NCI-H2107 treated with DMSO at 0.1 percent for 48 hours (cell line): ENCODE measurements at regions not wholly inside any gene's neighbourhood (a gene's known extent, or its start where the extent isn't known, plus 50 kb on each side); places are given as distances from the start of the nearest gene placed in this dataset.

Experiments
- DNase-seq: peaks from one replicate; lab custom pipeline; 2025; ENCODE audit not compliant: unreplicated experiment; lab: John Stamatoyannopoulos, UW

DNA sequence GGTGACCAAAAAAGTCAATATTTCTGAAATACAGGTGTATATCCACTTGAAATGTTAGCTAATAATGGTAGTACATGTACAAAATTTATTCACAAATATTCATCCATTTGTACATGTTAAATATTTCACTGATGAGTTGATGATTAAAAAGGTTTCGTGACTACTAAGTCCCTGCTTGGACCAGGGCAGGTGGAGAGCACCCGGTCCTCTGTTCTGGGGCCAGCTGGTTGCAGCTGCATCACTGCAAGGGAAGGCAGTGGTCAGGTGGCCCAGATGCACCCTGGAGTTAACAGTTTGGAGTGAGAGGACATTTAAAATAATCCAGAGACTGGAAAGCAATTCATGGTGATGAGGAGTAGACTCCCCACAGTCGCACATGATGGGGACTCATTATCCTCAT lies 141.2 kb downstream of the ZBTB18 start:
- DNase-seq, result no peak

DNA sequence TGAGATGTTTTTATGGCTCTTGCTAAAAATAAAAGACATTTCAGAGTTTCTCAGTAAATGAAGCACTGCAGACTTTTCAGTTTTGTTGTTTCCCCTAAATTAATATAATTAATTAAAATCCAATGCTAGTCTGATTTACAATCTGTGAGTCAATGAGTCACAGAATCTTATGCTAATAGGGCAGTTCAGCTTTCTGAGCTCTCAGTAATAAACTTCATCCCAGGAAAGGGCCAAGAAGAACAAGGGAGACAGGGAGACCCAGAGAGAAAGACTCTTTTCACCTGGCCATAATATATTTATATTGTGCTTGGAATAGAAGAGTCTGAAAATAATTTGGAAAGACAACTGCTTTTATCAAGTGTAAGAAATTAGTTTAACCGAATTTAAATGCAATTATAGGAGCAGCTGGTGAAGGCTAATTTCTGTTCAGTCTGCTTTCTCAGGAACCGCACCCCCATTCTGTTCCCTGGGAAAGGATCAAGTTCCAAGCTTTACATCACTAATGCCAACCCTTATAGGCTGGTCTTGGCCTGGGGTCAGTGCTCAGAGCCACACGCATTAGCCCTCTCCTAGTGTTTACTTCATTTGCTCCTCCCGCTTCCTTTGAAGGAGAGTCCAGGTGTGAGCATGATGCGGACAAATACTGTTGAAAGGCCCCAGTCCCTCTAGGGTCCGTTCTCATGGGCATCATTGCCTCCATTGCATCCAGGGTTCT lies 145.6 kb downstream of the ZBTB18 start:
- no peak for DNase-seq

DNA sequence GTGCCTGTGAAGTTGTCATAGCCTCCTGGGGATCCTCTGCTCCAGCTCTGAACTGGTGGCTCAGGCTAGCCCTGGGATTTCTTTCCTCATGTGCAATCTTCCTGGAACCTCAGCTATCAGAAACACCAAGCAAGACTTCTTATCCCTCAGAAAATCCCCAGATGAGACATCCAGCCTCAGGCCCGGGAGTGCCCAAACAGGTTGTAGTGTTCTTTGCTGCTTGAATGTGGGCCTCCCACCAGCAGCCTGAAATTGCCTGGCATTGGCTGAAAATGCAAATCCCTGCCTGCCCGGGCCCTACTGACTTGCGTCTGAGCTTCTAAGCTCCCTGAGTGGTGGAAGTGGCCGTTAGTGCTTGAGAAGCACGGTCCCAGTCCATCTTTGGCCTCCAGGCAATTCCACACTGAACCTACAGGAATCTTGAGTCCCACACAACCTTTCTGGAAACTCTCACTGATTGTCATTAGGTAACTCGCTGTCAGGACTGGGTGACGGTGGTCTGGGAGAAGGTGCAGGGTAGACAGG lies 146.8 kb downstream of the ZBTB18 start:
- no peak for DNase-seq

DNA sequence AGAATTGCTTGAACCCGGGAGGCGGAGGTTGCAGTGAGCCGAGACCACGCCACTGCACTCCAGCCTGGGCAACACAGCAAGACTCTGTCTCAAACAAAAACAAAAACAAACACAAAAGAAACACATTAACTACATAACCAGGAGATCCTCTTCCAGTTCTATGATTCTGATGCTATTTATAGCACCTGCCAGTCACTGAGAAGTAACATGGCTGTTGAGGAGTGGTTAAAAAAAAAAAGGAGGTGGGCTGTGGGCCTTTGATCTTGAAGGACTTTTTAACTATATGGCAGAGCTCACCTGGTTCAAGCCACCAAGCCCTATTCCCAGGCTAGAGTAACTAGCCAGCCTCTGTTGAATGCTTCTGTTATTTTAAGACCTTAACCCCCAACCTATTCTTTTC lies 148.8 kb downstream of the ZBTB18 start:
- DNase-seq, result no peak

DNA sequence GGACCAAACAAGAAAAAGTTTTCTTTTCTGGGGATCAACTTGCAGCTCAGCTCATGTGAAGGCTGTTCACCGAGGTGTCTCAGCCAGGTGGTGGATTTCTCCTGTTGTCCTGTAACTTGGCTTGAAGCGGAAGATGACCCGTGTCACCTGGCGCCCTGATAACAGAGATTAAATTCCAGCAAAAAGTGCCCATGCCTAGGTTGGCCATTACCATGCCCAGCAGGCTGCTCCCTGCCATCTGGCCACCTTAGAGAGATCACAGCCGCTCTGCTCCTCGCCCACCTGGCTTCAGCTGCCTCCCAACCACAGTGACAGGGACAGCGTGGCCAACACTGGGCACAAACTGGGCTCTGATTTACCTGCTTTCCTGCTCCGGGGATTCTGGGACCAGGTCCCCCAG lies 149.5 kb downstream of the ZBTB18 start:
- DNase-seq, result no peak

DNA sequence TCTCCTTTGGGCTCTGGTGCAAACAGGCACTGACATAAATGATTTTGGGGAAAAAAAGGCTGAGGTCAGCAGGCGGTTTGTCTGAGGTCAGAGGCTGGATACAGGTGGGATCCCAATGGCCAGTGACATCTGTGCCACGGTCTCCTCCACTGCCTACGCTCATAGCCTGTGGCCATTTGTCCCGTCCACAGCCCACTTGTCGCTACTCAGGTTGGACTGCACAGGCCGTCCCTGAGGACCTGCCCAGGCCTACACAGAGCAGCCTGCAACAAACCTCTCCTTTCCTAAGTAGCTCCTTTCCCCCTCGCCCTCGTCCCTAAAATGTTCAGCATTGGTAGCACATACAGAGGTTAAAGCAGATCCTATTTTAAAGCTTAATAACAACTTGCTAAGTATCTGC lies 150.7 kb downstream of the ZBTB18 start:
- DNase-seq, result no peak

DNA sequence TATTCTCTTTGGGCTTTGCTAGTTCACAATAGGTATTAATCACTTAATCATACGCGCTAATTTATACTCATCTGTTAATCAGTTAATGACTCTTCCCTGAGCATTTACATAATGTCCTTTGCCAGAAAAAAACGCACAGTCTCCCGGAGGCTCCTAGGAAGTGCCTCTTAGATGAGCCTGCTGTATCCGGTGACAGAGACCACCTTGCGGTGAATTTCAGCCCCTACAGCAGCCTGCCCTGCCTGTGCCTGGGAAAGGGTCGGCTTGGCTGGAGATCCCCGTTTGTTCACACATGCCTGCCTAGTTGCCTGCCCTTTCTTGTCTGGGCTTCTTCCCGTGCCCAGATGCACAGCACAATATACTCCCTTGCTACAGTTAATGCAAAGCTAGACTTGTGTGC lies 152.9 kb downstream of the ZBTB18 start:
- DNase-seq, result no peak

DNA sequence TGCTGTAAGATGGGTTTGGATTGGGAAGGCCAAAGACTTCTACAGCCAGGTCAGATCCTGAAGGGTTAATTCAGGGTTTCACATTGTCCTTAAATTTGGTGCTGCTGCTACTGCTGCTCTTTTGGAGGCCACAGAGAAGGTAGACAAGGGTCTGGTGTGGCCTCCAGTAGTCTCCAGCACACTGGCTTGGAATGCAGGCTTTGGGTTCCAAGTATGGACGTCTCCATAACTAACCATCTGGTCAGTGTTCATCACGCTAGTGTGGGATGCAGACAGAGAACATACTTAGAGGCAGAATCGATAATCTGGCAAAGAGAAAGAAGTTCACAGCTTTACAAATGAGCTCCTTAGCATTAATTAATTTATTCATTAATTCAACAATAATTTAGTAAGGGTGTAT lies 154.1 kb downstream of the ZBTB18 start:
- no peak for DNase-seq

DNA sequence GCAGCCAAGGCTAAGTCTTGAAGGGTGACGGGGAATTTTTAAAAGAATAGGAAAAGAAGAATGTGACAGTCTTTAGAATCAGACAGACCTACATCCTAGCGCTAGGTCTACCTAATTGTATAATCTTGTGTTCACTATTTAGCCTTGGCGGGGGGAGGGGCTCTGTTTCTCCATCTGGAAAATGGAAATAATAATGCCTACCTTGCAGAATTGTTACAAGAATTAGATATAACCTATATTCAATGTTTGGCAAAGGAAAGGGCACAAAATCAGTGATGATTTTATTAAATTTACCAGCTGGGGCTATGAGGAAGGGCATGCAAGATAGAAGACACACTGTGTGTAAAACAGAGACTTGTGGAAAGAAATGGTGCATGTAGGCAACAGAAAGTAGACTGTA lies 154.8 kb downstream of the ZBTB18 start:
- no peak for DNase-seq

DNA sequence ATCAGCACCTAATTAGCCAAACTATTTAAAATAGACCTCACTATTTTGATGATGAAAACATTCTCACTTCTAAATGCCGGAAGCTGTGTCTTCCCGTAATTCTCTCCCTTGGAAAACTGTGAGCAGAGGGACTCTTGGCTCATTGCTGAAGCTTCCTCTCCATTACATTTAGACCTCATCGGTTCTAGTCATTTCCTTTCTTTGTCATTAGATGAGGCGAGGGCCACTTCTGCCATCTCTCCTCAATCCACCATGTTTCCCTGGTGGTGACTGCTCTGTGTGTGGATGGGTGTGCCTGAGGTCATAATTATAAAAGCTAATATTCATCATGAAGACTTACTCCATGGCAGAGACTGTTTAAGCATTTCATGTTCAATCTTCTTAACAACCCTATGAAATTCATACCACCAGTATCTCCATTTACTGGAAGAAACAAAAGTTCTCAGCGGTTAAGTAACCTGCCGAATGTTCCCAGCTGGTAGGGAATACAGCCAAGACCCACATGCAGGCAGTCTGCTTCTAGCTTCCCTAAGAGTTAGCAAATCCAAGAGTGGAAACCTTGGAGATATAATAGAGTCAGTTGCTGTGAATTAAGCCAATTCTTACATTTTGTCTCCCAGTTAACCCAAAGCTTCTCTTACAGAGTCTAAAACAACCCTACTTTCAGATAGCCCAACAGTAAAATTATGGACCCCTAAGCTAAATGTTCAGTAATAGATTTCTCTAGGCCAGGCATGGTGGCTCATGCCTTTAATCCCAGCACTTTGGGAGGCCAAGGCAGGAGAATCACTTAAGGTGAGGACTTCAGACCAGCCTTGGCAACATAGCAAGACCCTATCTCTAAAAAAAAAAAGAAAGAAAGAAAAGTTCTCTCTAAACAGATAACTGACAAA lies 156.2 kb downstream of the ZBTB18 start:
- no peak for DNase-seq

DNA sequence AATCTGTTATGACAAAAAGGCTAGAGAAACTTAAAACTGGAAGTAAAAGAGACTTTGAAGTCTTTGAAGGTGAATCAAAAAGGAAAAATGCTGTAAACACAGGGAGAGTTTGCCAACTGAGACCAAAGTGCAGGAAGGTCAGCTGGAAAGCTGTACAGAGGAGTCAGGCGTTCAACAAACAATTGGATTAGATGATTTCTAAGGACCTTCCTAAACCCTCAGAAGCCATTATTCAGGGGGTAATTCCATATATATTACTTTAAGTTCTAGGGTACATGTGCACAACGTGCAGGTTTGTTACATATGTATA lies 156.8 kb downstream of the ZBTB18 start:
- DNase-seq, result no peak

DNA sequence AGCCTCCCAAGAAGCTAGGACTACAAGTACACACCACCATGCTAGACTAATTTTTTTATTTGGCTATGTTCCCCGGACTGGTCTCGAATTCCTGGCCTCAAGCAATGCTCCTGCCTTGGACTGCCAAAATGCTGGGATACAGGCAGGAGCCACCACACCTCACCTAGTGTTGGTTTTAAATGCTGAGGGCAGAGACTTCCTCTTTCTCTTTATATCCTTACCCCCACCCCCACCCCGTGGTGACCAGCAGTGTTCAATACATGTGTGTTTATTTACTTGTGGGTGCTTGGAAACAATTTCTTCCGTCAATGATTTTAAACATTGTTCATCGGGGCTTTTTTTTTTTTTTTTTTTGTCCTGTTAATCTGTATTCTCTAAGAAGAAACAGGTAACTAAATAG lies 158.9 kb downstream of the ZBTB18 start:
- no peak for DNase-seq

DNA sequence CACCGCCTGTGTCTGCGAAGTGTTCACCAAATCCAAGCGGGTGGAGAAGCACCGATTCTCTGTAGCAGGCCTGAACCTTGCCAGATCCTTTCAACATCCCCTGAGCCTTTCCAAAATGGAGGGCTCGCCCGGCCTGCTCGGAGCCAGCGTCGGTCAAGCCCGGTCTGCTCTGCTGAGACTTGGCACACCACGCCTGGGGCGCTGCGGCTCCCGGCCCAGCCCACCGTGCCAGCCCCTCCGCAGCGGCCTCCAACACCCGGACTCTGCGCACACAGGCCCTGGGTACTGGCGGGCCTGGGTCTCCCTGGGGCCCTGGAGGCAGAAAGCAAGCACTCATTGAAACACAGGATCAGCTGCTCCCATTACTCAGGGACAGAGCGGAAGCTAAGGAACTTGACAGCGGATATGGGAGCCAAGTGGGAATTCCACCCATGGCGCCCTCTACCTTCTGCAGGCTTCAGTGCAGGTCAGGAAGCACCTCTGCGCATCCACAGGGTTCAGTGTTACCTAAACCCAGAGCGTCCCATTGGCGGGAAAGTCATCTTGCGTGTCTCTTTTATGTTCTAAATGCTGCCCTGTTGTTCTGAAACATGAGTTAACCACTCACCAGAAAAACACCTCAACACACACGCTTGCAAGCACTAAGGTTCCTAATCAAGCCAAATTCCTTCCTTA lies 159.9 kb downstream of the ZBTB18 start:
- DNase-seq, result no peak

DNA sequence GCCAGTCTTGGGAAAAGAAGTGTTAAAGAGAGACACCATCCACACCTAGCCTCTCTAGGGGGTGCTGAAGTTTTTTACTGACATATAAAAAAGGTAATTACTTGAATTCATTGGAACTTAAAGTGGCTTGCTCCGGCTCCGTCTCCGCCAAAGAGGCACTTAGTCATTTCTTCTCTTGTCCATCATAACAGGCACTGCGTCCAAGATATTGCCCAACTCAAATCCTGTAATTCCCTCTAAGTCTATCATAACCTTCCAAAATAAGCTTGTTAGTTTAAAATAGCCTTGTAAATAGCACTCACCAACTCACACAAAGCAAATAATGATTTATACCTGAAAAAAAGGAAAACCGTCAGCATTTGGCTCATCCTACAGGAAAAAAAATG lies 160.5 kb downstream of the ZBTB18 start:
- DNase-seq, result no peak

DNA sequence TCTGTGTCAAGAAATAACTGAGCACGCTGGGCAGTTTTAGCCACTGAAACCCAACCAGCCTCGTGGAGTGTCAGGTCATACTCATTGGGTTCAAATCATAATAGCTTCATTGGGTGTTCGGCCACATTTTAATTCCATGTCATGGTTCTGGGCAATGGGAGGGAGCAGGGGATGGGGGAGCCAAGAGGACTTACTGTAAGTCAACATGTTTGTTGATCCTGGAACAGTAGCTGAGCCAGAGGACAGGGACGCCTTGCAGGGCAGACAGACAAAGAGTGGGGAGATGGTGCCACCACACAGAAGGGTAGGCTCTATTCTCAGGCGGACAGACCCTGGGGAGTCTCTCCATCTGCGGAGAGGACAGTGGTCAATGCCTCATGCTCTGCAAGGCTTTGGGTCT lies 161.1 kb downstream of the ZBTB18 start:
- DNase-seq, result no peak

DNA sequence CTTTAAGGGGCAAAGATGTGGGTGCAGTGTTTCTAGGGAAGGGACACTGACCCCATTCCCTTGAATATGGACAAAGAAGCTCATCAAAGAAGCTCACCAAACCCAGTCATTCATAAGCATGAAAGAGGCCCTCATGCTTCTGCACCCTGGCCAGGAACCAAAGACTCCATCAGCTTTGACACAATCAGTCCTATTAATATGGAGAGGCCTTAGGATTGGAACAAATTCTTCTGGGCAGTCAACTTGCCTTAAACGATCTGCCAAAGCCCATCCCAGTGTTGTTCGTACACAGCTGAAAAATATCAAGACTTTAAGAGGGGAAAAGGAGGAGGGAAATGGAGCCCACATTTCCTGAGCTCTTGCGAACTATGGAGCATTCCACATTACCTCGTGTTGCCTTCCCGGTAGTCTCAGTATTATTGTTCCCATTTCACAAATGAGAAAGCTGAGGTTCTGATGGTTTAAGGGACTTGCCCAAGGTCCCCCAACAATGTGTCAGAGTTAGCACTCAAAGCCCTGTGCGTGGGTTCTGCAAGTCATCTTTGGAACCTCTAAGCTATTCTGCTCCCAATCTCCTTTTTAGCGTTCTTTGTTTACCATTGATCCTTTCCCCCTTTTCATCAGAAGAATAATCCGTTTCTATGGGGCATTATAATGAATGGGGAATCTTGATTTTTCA lies 161.9 kb downstream of the ZBTB18 start:
- DNase-seq, result no peak

DNA sequence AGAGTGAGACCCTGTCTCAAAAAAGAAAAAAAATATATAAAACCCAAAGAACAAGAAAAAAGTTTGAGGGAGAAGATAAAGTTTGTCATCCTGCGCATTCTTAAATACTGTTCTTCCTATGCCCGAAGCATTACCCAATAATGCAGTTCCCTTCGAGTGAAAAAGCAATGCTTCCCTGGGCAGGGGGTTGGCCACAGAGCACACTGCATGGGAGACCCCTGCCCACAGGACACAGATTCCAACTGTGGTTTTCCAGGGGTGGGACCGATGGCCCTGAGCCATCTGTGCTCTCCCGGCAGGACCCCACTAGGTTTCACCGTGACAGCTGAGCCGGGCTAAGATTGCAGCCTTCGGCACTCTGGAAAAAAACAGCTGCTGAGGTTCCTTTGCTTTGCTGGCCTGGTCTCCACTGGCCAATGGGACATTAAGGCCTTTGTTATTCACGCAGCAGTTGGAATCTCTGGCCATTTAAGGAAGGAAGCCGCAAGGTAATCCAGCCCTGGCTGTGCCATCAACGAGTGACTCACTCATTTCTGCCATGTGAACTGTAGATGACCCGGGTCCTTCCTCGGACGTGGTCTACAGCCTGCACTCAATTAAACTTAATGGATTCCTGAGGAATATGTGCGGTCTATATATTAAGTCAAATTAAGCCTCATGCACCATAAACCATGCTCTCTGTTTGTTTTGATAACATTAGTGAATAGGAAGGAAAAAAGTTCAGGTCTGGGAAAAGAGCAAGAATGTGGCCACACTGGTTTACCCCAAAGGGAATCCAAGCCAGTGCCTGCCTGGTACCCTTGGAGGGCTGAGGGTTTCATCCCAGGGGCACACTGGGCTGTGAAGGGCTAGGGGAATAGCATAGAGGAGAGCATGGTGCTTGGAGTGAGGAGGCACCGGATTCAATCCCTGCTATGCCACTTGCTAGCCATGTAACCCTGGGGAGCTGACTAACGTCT lies 163.2 kb downstream of the ZBTB18 start:
- DNase-seq, result no peak

DNA sequence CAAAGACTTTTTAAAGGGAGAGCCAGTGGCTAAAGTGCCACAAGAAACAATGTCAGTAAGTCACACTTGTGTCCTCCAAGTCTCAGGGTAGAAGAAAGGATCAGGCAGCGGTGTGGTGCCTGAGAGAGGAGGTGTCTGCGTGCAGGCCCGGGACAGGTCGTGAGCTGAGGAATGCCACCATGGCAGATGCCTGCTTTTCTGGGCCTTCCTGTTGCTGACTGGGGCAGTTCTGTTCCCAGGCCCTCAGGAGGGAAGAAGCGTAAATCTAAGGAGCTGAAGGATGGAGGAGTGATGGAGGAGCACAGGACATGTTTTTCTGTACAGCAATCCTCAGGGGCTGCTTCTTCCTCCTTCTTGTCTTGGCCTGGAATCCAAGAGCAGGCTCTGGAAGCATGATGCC lies 165.8 kb downstream of the ZBTB18 start:
- DNase-seq, result no peak

DNA sequence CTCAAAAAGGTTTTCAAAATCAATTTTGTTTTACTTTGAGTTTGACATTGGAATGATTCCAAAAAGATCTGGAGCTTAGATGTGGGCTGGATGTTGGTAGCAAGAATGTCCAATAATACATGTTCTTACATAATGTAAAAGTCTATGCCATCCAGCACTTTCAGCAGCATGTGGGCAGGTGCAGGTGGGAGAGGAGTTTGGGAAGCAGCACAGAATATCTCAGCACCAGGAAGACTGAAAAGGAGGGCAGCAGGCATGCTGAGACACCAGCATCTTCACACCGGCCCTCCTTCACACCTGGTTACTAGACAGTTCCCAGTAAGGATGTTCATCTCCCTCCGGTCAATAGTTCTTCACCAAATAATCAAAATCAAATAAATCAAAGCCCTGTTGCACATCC lies 166.6 kb downstream of the ZBTB18 start:
- DNase-seq, result no peak

DNA sequence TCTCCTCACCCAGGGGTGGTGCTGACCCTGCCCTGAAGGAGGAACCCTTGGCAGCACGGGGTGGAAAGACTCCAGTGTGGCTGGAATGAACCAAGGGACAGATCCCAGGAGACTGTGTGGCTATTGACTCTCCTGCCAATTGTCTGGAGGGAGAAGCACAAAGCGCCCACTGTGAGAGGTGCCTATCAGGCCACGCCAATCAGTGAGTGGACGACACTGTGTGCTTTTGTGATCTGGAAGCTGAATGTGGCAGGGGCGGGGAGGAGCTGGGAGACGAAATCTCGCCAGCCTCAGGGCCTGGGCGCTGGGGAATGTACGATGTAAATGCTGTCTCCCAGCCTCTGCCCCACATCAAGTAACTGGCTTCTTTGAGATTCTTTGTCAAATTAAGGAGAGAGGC lies 167.1 kb downstream of the ZBTB18 start:
- no peak for DNase-seq
